ENCODE measurements at regions not wholly inside any gene's neighbourhood (a gene's known extent, or its start where the extent isn't known, plus 50 kb on each side); places are given as distances from the start of the nearest gene placed in this dataset.

- peaks cover 2% of the 10 kb centered on the region for H3K36me3 Mint-ChIP-seq (ENCODE audit: insufficient read depth)
- H3K27ac Mint-ChIP-seq = no peak overlapping the region
- H3K27me3 Mint-ChIP-seq = no peaks in the 10 kb centered on the region
- no peak for DNase-seq (ENCODE audit: low spot score, unreplicated experiment)
- H3K4me1 Mint-ChIP-seq (ENCODE audit: low read depth) = no peaks in the 10 kb centered on the region
- peaks cover 69% of the 10 kb centered on the region for H3K9me3 Mint-ChIP-seq (ENCODE audit: low read depth)
- TF ChIP-seq CTCF (IDR thresholded peaks at IDR 0.05; ENCODE audit: unreplicated experiment) = no peak
- H3K4me3 Mint-ChIP-seq (ENCODE audit: low read depth) = no peak overlapping the region
Measured at GRCh38 chrX:63101879-63102620, 249.1 kb downstream of the SPIN4 start.

GRCh38 chrX:63058204-63058603 lies 292.9 kb downstream of the SPIN4 start:
- Mint-ChIP-seq H3K27me3 (no peaks in the 10 kb centered on the region), H3K4me1 (ENCODE audit: low read depth) (no peaks in the 10 kb centered on the region), H3K9me3 (ENCODE audit: low read depth) (peaks cover 55% of the 10 kb centered on the region), H3K4me3 (ENCODE audit: low read depth) (no peak overlapping the region), H3K36me3 (ENCODE audit: insufficient read depth) (peaks cover 2% of the 10 kb centered on the region), H3K27ac (no peak overlapping the region)
- no peak for TF ChIP-seq CTCF (IDR thresholded peaks at IDR 0.05; ENCODE audit: unreplicated experiment)
- no peak for DNase-seq (ENCODE audit: low spot score, unreplicated experiment)

- no peak overlapping the region for H3K27ac Mint-ChIP-seq
- H3K36me3 Mint-ChIP-seq (ENCODE audit: insufficient read depth) = no peaks in the 10 kb centered on the region
- H3K4me3 Mint-ChIP-seq (ENCODE audit: low read depth) = no peak overlapping the region
- no peaks in the 10 kb centered on the region for H3K4me1 Mint-ChIP-seq (ENCODE audit: low read depth)
- no peaks in the 10 kb centered on the region for H3K27me3 Mint-ChIP-seq
- peaks cover 69% of the 10 kb centered on the region for H3K9me3 Mint-ChIP-seq (ENCODE audit: low read depth)
- DNase-seq (ENCODE audit: low spot score, unreplicated experiment) = no peak
- no peak for TF ChIP-seq CTCF (IDR thresholded peaks at IDR 0.05; ENCODE audit: unreplicated experiment)
Measured at GRCh38 chrX:63050225-63050624, 300.9 kb downstream of the SPIN4 start.

GRCh38 chrX:63032811-63033210 lies 318.3 kb downstream of the SPIN4 start:
- TF ChIP-seq CTCF (IDR thresholded peaks at IDR 0.05; ENCODE audit: unreplicated experiment) = no peak
- Mint-ChIP-seq H3K36me3 (ENCODE audit: insufficient read depth) (no peaks in the 10 kb centered on the region), H3K4me3 (ENCODE audit: low read depth) (no peak overlapping the region), H3K4me1 (ENCODE audit: low read depth) (no peaks in the 10 kb centered on the region), H3K9me3 (ENCODE audit: low read depth) (peaks cover 63% of the 10 kb centered on the region), H3K27me3 (no peaks in the 10 kb centered on the region), H3K27ac (no peak overlapping the region)
- DNase-seq (ENCODE audit: low spot score, unreplicated experiment) = no peak

GRCh38 chrX:63013549-63013948 lies 337.6 kb downstream of the SPIN4 start:
- Mint-ChIP-seq H3K4me1 (ENCODE audit: low read depth) (no peaks in the 10 kb centered on the region), H3K4me3 (ENCODE audit: low read depth) (no peak overlapping the region), H3K36me3 (ENCODE audit: insufficient read depth) (no peaks in the 10 kb centered on the region), H3K27ac (no peak overlapping the region), H3K27me3 (no peaks in the 10 kb centered on the region), H3K9me3 (ENCODE audit: low read depth) (peaks cover 57% of the 10 kb centered on the region)
- DNase-seq (ENCODE audit: low spot score, unreplicated experiment) = no peak
- TF ChIP-seq CTCF (IDR thresholded peaks at IDR 0.05; ENCODE audit: unreplicated experiment) = no peak
